Karpas-422 (cell line): ENCODE measurements at regions not wholly inside any gene's neighbourhood (a gene's known extent, or its start where the extent isn't known, plus 50 kb on each side); places are given as distances from the start of the nearest gene placed in this dataset.
"Not testable (repeated sequence)": the region's sequence is repeated elsewhere in the genome, so short reads cannot be mapped to it uniquely, and the experiment has no call there.

Source experiments
- DNase-seq: peaks from one replicate; pipeline ENCODE4 v3.0.0-alpha.2; 2015
- H2AFZ ChIP-seq: fragments of 200-600 bp; sonication (generic); 2 replicates; pipeline ENCODE4 v1.6.1; 2014; ENCODE audit warnings: antibody characterized with exemption, low read length, mixed read lengths
- H3K27ac ChIP-seq: fragments of 200-600 bp; sonication (generic); 2 replicates; pipeline ENCODE4 v1.5.1; 2014; ENCODE audit warnings: mild to moderate bottlenecking, low read length, moderate library complexity
- H3K27me3 ChIP-seq: fragments of 200-600 bp; sonication (generic); 2 replicates; pipeline ENCODE4 v1.6.1; 2014; ENCODE audit warnings: low read length, mixed read lengths
- H3K36me3 ChIP-seq: fragments of 200-600 bp; sonication (generic); 2 replicates; pipeline ENCODE4 v1.6.1; 2014; ENCODE audit warnings: low read length, mixed read lengths; ENCODE audit not compliant: insufficient read depth
- H3K4me1 ChIP-seq: fragments of 200-600 bp; sonication (generic); 2 replicates; pipeline ENCODE4 v1.6.1; 2014; ENCODE audit warnings: mild to moderate bottlenecking, low read length, mixed read lengths
- H3K4me2 ChIP-seq: fragments of 200-600 bp; sonication (generic); 2 replicates; pipeline ENCODE4 v1.6.1; 2014; ENCODE audit warnings: low read length, low read depth, mild to moderate bottlenecking; ENCODE audit not compliant: poor library complexity, severe bottlenecking
- H3K4me3 ChIP-seq: fragments of 200-600 bp; sonication (generic); 2 replicates; pipeline ENCODE4 v1.5.1; 2014; ENCODE audit warnings: mild to moderate bottlenecking, antibody characterized with exemption, low read length, mixed read lengths
- H3K79me2 ChIP-seq: fragments of 200-600 bp; sonication (generic); 2 replicates; pipeline ENCODE4 v1.6.1; 2014; ENCODE audit warnings: mild to moderate bottlenecking, low read length, mixed read lengths
- H3K9ac ChIP-seq: fragments of 200-600 bp; sonication (generic); 2 replicates; pipeline ENCODE4 v1.6.0; 2014; ENCODE audit warnings: low read length
- H3K9me2 ChIP-seq: fragments of 200-600 bp; sonication (generic), shearing (Covaris generic); replicated peaks from 2 replicates; pipeline ENCODE4 v1.6.0; 2014; ENCODE audit warnings: mild to moderate bottlenecking, low read length, moderate library complexity; ENCODE audit not compliant: insufficient read depth
- H3K9me3 ChIP-seq: fragments of 300-700, 200-600 bp; sonication (generic); 2 replicates; pipeline ENCODE4 v1.6.1; 2014; ENCODE audit warnings: low read length, mixed read lengths
- H4K20me1 ChIP-seq: fragments of 200-600 bp; sonication (generic); 2 replicates; pipeline ENCODE4 v1.6.1; 2014; ENCODE audit warnings: mild to moderate bottlenecking, antibody characterized with exemption, low read length, low read depth; ENCODE audit not compliant: insufficient read depth

DNA sequence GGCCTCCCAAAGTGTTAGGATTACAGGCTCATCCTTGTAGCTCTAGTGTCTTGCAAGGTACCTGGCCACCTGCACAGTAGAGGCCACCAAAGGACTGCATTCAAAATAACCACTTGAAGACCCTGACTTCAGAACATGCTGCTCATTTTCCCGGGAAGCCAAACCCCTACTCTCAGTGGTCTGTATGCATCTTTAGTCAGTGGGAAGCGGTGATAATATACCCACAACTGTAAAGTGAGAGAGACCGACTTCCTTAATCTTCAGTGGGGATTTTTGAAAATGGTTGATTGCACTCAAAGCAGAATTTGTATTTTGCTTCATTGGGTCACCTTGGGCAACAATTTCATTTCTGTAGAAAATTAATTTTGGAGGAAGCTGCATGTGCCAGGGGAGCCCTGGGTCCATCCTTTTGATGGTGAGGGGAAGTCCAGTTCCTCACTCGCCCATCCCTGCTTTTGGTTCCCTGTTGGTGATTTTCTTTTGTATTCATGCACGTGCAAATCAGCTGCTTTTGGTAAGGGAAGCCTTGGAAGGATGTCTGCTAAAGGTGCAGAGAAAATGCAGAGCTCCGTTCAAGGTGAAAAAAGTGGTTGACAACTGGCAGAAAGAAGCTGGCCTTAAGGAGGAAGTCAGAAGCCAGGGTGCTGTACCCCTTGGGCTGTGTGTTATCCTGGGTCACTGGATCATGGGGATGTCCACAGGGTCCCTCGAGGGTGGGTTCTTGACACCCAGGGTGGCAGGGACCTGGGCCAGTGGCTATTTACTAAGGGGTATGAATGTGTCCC, 59.5 kb downstream of the NPIPB11 start:
- not testable (repeated sequence) for H3K27me3 ChIP-seq, H3K9me3 ChIP-seq, H3K36me3 ChIP-seq, H3K9me2 ChIP-seq, H3K79me2 ChIP-seq, H4K20me1 ChIP-seq, H2AFZ ChIP-seq, H3K4me3 ChIP-seq
- peak overlapping the region; percentile 86 for H3K27ac ChIP-seq
- peak overlapping the region; percentile 45; the same call in 1 of the 2 replicates for H3K9ac ChIP-seq
- peaks cover 16% of the 10 kb centered on the region for H3K4me1 ChIP-seq
- peak overlapping the region; percentile 42 for H3K4me2 ChIP-seq
- peak; percentile 68 for DNase-seq

DNA sequence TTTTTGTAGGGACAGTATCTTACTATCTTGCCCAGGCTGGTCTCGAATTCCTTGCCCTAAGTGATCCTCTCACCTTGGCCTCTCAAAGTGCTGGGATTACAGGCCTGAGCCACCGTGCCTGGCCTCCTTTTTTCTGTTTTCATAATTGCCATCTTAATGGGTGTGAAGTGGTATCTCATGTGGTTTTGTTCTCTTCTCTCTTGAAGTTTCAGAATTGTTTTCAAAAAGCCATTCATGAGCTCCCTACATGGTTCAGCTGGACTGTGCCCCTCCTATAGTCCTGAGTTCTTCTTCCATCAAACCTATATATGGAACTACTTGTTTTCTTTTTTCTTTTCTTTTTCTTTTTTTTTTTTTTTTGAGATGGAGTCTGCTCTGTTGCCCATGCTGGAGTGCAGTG, 60.3 kb downstream of the NPIPB11 start:
- not testable (repeated sequence) for H3K4me2 ChIP-seq, H4K20me1 ChIP-seq, H3K79me2 ChIP-seq, H3K9me2 ChIP-seq, H3K4me3 ChIP-seq, H3K9me3 ChIP-seq, H3K27me3 ChIP-seq, H3K36me3 ChIP-seq, H2AFZ ChIP-seq, DNase-seq, H3K9ac ChIP-seq
- H3K4me1 ChIP-seq, result peaks cover 17% of the 10 kb centered on the region
- H3K27ac ChIP-seq, result peak overlapping the region; percentile 70

DNA sequence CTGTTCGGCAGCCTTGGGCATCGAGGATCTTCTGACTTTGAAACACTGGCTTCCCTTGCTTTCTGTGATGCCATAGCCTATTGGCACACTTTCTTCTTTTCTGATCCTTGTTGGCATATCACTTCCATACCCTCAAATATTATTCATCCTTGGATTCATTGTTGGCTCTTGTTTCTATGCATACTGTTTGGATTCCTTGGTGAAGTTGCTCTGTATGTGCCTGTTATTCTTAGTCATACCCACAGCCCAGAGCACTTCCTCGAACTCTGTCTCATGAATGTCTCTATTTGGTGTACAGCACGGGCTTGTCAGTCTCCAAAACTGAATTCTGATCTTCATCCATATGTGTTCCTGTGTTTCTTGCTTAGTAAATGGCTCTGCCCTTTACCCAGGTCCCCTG, 63.6 kb downstream of the NPIPB11 start:
- H3K27ac ChIP-seq, H3K27me3 ChIP-seq, H2AFZ ChIP-seq, H3K9ac ChIP-seq, H3K4me2 ChIP-seq, H3K4me3 ChIP-seq, H3K36me3 ChIP-seq, H4K20me1 ChIP-seq, H3K9me2 ChIP-seq, H3K79me2 ChIP-seq, DNase-seq, H3K9me3 ChIP-seq: not testable (repeated sequence)
- H3K4me1 ChIP-seq, result peaks cover 43% of the 10 kb centered on the region

DNA sequence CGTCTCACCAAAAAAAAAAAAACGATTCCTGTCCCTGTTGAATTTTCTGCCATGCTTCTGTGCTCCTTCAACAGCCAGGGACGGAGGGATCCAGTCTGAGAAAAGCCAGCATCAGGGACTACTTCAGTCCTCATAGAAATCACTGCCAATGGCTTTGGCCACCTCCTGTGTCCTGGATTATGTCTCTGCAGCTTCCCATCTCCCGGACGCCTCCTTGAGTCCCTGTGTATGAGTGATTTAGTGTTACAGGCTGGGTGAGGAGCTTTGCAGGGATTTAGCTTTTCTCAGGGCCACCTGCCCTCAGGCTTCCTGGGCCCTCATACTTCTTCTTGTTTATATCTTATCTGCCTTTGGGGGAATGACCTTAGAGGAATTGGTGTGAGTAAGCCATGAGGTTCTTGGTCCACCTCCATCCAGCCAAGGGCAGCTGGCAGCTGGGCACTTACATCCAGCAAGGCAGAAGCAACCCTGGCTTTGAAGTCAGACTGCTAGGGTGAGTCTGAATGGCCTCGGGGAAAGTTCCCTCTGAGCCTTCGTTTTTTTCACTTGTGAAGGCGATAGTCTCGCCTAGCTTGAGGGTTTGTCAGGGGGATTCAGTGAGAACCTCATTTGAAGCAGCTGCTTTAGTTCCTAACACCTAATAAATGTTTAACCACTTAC, 65.6 kb downstream of the NPIPB11 start:
- H3K27ac ChIP-seq, result peak overlapping the region; percentile 96

DNA sequence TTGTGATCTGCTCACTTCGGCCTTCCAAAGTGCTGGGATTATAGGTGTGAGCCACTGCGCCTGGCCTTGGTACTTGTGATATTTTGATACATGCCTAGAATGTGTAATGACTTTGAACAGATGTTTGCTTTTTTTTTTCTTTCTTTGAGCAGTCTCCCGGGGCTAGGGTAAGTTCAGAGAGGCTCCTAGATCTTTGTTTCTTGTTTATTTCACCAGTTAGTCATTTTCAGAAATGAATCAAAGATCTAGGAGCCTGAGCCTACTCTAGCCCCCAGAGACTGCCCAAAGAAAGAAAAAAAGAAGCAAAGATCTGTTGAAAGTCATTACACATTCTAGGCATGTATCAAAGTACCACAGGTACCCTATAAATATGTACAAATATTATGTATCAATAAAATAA, 66.3 kb downstream of the NPIPB11 start:
- not testable (repeated sequence) for H3K79me2 ChIP-seq, H3K36me3 ChIP-seq, H3K4me3 ChIP-seq, H3K9ac ChIP-seq, H4K20me1 ChIP-seq, H3K27me3 ChIP-seq, H3K9me2 ChIP-seq, H3K9me3 ChIP-seq, DNase-seq, H2AFZ ChIP-seq
- Histone ChIP-seq H3K4me2 (peak overlapping the region; percentile 23), H3K4me1 (peaks cover 53% of the 10 kb centered on the region), H3K27ac (peak overlapping the region; percentile 96)

More for the DNA sequence above, 65.6 kb downstream of the NPIPB11 start:
- not testable (repeated sequence) for H3K79me2 ChIP-seq, DNase-seq, H3K9me3 ChIP-seq, H3K27me3 ChIP-seq, H2AFZ ChIP-seq, H3K9me2 ChIP-seq, H3K4me3 ChIP-seq, H3K36me3 ChIP-seq, H3K4me2 ChIP-seq, H4K20me1 ChIP-seq
- Histone ChIP-seq H3K9ac (peak overlapping the region; percentile 49), H3K4me1 (peaks cover 46% of the 10 kb centered on the region)

DNA sequence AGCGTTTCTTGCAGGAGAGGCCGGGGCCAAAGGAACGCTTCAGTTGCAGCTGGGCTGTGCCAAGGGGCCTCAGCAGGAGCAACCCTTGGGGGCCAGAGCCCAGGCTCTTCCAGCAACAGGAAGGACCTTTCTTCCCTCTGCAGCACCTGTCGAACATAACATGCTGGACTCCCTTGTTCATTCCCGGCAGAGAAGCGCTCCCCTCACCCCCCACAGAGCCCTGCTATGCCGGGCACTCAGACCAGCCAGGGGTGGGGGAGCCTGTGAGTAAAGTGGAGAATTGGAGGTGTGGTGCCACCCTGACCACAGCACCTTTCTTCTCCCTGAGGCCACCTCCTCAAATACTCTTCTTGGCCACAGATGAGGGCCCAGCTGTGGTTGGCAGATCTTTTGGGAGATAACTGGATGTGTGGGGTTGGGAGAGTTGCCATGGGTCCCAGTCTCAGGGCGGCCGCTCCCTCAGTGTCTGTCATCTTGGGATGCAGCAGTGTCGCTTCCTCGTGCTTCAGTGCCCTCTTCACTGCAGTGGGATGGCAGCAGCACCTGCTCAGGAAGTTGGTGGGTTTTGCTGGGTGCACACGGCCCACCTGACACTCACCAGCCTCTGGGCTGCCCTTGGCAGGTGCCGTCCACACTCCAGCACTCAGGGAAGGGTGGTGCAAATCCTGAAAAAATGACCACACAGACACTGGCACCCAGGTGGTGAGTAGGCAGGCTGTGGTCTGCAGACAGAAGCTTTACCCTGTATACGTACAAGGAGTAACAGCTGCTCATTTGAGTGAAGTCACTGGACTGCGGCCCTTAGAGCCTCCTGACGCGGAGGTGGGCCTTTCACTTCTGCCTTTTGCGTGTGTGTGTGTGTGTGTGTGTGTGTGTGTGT, 67.5 kb downstream of the NPIPB11 start:
- Histone ChIP-seq H3K4me3 (peak overlapping the region; percentile 32; the same call in 1 of the 2 replicates), H3K4me1 (peaks cover 59% of the 10 kb centered on the region), H3K4me2 (peak overlapping the region; percentile 55), H3K9ac (peak overlapping the region; percentile 58), H3K27ac (peak overlapping the region; percentile 96)
- not testable (repeated sequence) for H3K9me2 ChIP-seq, H3K9me3 ChIP-seq, H2AFZ ChIP-seq, H3K27me3 ChIP-seq, H3K79me2 ChIP-seq, H4K20me1 ChIP-seq, H3K36me3 ChIP-seq
- peak; percentile 91 for DNase-seq

DNA sequence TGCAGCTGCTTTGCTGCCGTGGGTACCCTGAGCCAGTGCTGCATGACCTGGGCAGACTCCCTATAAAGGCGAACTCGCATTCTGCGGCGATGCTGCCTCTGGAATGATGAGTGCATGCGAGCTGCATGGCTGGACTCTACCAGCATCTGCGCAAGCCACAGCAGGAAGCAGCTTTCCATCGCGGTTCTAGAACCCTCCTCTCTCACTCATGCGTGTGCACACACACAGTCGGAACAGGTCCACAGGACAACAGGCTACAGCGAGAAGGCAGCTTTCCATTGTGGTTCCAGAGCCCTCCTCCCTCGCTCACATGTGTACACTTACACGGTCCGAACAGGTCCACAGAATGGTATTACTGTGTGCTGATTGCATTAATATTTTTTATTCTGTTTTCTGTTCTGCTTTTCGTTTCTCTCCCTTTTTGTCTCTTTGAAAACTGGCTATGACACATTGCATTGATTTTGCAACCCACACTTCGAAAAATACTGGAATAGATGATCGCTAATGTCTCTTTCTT, 69.1 kb downstream of the NPIPB11 start:
- H4K20me1 ChIP-seq, H3K9me2 ChIP-seq, H3K9me3 ChIP-seq, H3K4me3 ChIP-seq, H2AFZ ChIP-seq, H3K36me3 ChIP-seq, H3K27me3 ChIP-seq, H3K79me2 ChIP-seq: not testable (repeated sequence)
- peak; percentile 61 for DNase-seq
- Histone ChIP-seq H3K9ac (peak overlapping the region; percentile 50; the same call in 1 of the 2 replicates), H3K27ac (peak overlapping the region; percentile 87), H3K4me2 (peak overlapping the region; percentile 56), H3K4me1 (peaks cover 59% of the 10 kb centered on the region)

DNA sequence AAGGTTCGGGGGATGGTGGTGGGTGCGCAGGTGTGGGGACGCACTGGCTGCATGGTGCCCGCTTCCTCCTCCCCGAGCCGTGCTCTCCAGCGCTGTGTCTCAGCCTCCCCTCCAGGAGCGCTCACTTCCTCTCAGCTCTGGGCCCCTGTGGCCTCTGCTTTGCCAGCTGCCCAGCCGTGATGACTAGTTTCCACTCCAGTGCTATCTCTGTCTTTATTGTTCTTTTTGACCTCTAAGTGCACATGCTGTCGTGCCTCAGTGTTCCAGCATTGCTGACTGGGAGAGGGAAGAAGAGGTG, 71.0 kb downstream of the NPIPB11 start:
- not testable (repeated sequence) for H2AFZ ChIP-seq, H3K4me3 ChIP-seq, H3K36me3 ChIP-seq, H3K9me3 ChIP-seq, H3K27me3 ChIP-seq, H3K79me2 ChIP-seq, H4K20me1 ChIP-seq, H3K9me2 ChIP-seq
- 0 out of 2 replicates have a peak overlapping the region, but pooled peaks have one; percentile 39 for H3K9ac ChIP-seq
- peak; percentile 81 for DNase-seq
- H3K4me1 ChIP-seq, result peaks cover 54% of the 10 kb centered on the region
- H3K4me2 ChIP-seq, result peak overlapping the region; percentile 32
- peak overlapping the region; percentile 87 for H3K27ac ChIP-seq
